ENCODE measurements at regions not wholly inside any gene's neighbourhood (a gene's known extent, or its start where the extent isn't known, plus 50 kb on each side); places are given as distances from the start of the nearest gene placed in this dataset.

GRCh38 chr13:103394618-103395017 is 328.4 kb upstream of the SLC10A2 start:
- DNase-seq: no peak
- intact Hi-C loops (cut with DNase I): no loop called here

- intact Hi-C loops (cut with DNase I): no loop called here
Measured at GRCh38 chr13:103391936-103392335, 325.7 kb upstream of the SLC10A2 start.

DNA sequence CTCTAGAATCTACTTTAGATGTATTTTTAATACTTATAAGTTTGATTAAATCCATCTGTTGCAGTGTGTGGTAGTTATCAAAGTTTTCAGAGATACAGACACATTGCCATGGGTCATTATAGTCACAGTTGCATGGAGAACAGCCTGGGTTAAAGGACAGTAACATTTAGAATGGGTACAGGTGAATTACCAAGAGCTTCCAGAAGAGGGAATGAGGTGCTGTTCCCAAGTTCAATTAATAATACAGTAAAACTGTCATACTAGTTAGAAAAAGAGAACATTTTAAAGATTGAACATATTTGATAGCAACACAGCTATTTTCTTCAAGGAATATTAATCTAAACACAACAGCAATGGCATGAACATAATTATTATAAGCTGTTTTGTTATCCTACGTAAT is 322.6 kb upstream of the SLC10A2 start:
- intact Hi-C loops (cut with DNase I): no loop called here
- DNase-seq: no peak

More at GRCh38 chr13:103391936-103392335, 325.7 kb upstream of the SLC10A2 start:
- no peak for DNase-seq

- intact Hi-C loops (cut with DNase I): no loop called here
- no peak for DNase-seq
Measured at GRCh38 chr13:103386341-103386740, 320.1 kb upstream of the SLC10A2 start.

- no peak for DNase-seq
- intact Hi-C loops (cut with DNase I): no loop called here
Measured at GRCh38 chr13:103373916-103374315, 307.7 kb upstream of the SLC10A2 start.

GRCh38 chr13:103371271-103371670 is 305.1 kb upstream of the SLC10A2 start:
- intact Hi-C loops (cut with DNase I): no loop called here
- no peak for DNase-seq

DNA sequence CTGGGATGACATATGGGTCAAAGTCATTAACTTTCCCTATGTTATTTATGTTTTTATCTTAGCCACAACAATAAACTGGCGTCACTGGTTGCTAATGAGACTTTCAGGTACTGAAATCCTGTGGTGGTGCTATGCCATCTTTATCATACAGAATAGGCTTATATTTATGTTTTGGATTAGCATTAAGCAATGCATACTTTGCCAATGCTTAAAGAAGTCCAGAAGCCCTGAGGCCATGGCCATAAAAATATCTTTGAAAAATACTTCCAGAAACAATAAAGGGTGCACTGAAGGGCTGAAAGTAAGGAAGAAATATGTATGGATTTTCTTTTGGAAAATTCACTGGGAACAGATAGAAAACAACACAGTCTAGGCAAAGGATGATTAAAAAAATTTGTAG is 304.6 kb upstream of the SLC10A2 start:
- intact Hi-C loops (cut with DNase I): no loop called here
- DNase-seq: no peak

- no peak for DNase-seq
- intact Hi-C loops (cut with DNase I): no loop called here
Measured at GRCh38 chr13:103358255-103358932, 292.2 kb upstream of the SLC10A2 start.

GRCh38 chr13:103356226-103356864 is 290.1 kb upstream of the SLC10A2 start:
- intact Hi-C loops (cut with DNase I): no loop called here

GRCh38 chr13:103354171-103354570 is 288.0 kb upstream of the SLC10A2 start:
- DNase-seq: no peak
- intact Hi-C loops (cut with DNase I): no loop called here

More at GRCh38 chr13:103356226-103356864, 290.1 kb upstream of the SLC10A2 start:
- no peak for DNase-seq

DNA sequence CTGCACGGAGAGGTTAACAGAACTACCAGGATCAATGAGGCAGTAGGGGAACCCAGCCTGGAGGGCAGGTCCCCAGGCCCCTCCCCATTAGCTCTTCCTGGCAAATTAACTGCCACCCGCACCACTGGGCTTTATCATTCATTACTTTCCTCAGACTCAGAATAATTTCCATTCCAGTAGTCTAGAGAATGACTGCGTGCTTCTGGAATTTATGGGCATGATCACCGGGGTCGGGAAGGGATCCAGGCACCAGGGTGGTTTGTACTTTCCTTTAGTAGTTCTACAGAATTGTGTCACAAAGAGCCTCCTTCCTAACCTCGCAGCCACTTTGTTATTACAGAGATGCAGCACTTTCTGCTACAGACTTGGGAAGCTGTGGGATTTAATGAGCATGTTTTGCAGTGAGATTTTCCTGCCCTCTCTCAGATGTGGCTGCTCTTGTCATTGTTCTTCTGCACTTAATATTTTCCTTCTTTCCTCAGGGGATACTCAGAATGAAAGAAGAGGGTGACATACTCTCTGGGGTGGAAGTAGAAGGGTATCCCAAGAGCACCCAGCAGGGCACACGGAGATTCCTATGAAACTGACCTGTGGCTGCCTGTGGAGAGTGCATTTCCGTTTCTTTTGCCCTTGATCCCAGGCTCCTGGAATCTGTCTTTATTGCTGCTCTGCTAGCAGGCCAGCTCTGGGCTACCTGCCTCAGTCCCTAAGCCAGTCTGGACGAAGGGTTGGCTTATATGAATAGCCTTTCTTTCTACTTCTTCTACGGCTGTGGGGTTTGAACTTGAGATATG is 285.0 kb upstream of the SLC10A2 start:
- intact Hi-C loops (cut with DNase I): no loop called here
- DNase-seq: no peak

- intact Hi-C loops (cut with DNase I): no loop called here
- no peak for DNase-seq
Measured at GRCh38 chr13:103350147-103350546, 283.9 kb upstream of the SLC10A2 start.

DNA sequence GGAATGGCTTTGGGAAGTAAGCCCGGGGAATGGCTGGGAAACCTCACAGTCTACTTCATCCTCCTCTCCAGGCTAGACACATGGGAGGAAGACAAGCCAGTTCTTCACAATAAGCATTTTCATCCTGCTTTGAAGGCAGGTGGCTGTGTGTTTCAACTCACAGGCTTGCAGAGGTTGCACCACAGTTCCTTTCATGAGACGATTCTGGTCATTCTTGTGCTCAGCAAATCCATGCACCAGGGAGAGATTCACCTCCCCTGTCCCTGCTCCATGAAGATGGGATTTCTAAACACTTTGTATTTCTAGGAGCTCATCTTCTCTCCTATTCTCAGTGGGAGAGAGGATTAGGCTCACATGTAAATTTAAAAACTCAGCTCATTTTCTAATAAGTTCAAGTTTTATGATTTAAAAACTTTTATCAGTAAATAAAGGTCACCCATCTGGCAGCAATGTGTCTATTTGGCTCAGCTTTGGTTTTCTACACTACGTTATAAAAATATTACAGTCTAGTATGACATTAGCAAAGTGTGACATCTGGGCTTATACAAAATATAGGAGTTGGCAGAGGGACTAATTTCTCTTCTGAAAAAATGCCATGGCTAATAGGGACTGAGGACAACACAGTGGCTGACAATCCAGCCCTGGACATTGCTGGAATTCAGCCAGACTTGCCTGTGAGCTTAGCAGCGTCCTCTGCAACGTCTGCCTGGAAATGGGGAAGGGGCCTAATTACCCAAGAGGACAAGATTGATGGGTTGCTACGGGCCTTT is 283.2 kb upstream of the SLC10A2 start:
- intact Hi-C loops (cut with DNase I): no loop called here
- peak in 1 of 42 donors; percentile 8 for DNase-seq

- DNase-seq: no peak
- intact Hi-C loops (cut with DNase I): no loop called here
Measured at GRCh38 chr13:103335241-103335640, 269.0 kb upstream of the SLC10A2 start.

DNA sequence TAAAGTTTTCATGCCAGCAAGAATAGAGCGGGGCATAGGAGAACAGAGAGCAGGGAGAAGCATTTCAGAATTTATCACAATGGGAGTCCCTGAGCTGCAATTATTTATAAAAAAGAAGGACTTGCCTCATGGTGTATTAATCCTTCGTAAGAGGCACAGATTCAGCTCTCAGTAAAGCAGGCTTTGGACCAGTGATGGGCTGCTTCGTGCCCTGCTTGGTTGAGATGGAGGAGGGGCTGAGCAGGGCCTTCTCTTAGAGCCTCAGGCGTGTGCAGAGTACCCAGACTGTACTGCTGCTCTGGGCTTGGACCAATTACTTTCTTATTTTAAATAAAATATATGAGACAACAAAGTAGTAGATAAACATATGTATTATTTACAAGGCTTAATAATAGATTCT is 265.7 kb upstream of the SLC10A2 start:
- intact Hi-C loops (cut with DNase I): no loop called here

DNA sequence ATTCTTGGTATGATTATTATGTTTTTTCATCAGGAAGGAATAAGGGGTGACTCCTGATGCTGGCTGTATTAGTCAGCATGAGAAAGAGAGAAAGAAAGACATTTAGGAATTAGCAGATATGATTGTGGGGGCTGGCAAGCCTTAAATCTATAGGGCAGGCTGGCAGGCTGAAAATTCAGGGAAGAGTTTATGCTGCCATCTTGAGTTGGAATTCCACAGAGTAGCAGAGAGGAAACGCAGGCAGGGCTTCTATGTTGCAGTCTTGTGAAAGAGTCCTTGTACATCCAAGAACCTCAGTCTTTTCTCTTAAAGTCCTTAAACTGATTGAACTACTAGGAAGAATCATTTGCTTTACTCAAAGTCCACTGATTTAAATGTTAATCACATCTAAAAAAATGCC is 262.7 kb upstream of the SLC10A2 start:
- intact Hi-C loops (cut with DNase I): no loop called here
- peak in 1 of 42 donors; percentile 27 for DNase-seq

More for the DNA sequence above, 265.7 kb upstream of the SLC10A2 start:
- DNase-seq: no peak

- intact Hi-C loops (cut with DNase I): no loop called here
- no peak for DNase-seq
Measured at GRCh38 chr13:103326326-103326725, 260.1 kb upstream of the SLC10A2 start.

GRCh38 chr13:103325672-103326071 is 259.5 kb upstream of the SLC10A2 start:
- intact Hi-C loops (cut with DNase I): no loop called here
- DNase-seq: no peak

DNA sequence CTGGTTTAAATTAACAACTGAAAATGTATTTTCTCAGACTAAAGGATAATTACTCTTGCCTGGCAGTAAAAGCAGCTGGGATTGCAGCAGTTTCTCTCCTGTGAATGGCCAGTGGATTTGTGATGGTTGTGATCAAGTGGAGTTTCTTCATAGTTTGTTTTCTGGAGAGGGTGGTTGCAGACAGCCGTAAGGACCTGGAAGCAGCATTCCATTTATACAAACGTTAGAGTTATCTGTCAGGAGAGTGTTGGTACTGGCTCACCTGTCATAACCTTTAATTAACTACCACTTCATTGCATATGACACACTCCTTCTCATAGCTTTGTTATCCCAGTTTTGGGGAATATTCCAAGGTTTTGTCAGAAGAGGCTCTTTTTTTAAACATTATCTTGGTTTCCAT is 258.4 kb upstream of the SLC10A2 start:
- DNase-seq: no peak

More for the DNA sequence above, 258.4 kb upstream of the SLC10A2 start:
- intact Hi-C loops (cut with DNase I): no loop called here
